ENCODE measurements at regions not wholly inside any gene's neighbourhood (a gene's known extent, or its start where the extent isn't known, plus 50 kb on each side); places are given as distances from the start of the nearest gene placed in this dataset.

DNA sequence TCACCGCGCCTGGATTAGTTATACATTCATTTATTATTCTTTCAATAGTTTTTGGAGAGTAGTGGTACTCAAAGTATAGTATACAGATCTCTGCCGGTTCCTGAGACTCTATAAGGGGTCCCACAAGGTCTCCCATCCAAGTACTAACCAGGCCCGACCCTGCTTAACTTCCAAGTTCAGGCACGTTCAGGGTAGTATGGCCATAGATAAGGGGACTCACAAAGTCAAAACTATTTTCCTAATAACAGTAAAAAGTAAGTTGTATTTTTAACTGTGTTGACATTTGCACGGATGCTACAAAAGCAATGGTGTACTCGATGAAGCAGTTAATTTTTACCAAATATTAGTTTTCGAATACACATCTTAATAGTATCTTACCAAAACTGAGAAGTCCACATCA lies 84.4 kb upstream of the STK26 start:
- TF ChIP-seq, protein P1, sequence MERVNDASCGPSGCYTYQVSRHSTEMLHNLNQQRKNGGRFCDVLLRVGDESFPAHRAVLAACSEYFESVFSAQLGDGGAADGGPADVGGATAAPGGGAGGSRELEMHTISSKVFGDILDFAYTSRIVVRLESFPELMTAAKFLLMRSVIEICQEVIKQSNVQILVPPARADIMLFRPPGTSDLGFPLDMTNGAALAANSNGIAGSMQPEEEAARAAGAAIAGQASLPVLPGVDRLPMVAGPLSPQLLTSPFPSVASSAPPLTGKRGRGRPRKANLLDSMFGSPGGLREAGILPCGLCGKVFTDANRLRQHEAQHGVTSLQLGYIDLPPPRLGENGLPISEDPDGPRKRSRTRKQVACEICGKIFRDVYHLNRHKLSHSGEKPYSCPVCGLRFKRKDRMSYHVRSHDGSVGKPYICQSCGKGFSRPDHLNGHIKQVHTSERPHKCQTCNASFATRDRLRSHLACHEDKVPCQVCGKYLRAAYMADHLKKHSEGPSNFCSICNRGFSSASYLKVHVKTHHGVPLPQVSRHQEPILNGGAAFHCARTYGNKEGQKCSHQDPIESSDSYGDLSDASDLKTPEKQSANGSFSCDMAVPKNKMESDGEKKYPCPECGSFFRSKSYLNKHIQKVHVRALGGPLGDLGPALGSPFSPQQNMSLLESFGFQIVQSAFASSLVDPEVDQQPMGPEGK (CRISPR knock-in tag; IDR thresholded peaks at IDR 0.05; ENCODE audit: borderline replicate concordance), result no peak
- no peak for TF ChIP-seq TCF4 (CRISPR knock-in tag; IDR thresholded peaks at IDR 0.05; ENCODE audit: borderline replicate concordance)
- TF ChIP-seq ISL1 (CRISPR knock-in tag; IDR thresholded peaks at IDR 0.05), result no peak
- TF ChIP-seq, protein P2, sequence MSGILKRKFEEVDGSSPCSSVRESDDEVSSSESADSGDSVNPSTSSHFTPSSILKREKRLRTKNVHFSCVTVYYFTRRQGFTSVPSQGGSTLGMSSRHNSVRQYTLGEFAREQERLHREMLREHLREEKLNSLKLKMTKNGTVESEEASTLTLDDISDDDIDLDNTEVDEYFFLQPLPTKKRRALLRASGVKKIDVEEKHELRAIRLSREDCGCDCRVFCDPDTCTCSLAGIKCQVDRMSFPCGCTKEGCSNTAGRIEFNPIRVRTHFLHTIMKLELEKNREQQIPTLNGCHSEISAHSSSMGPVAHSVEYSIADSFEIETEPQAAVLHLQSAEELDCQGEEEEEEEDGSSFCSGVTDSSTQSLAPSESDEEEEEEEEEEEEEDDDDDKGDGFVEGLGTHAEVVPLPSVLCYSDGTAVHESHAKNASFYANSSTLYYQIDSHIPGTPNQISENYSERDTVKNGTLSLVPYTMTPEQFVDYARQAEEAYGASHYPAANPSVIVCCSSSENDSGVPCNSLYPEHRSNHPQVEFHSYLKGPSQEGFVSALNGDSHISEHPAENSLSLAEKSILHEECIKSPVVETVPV (CRISPR knock-in tag; IDR thresholded peaks at IDR 0.05), result no peak
- no peak for TF ChIP-seq TOX (CRISPR knock-in tag; IDR thresholded peaks at IDR 0.05; ENCODE audit: borderline replicate concordance)
- no peak for TF ChIP-seq ZC3H10 (CRISPR knock-in tag; IDR thresholded peaks at IDR 0.05)
- no peak for TF ChIP-seq PPARA (CRISPR knock-in tag; IDR thresholded peaks at IDR 0.05; ENCODE audit: borderline replicate concordance)
- no peak for TF ChIP-seq ZNF8 (CRISPR knock-in tag; IDR thresholded peaks at IDR 0.05)
- TF ChIP-seq RARB (CRISPR knock-in tag; IDR thresholded peaks at IDR 0.05), result no peak
- TF ChIP-seq ZNF70 (CRISPR knock-in tag; IDR thresholded peaks at IDR 0.05), result no peak
- no peak for TF ChIP-seq GLIS3 (CRISPR knock-in tag; IDR thresholded peaks at IDR 0.05)
- TF ChIP-seq OSR1 (CRISPR knock-in tag; IDR thresholded peaks at IDR 0.05), result no peak
- TF ChIP-seq ZFP3 (CRISPR knock-in tag; IDR thresholded peaks at IDR 0.05), result no peak

Data from SK-N-SH treated with all-trans-retinoic acid at 6 μM for 48 hours (cell line).